ENCODE measurements at regions not wholly inside any gene's neighbourhood (a gene's known extent, or its start where the extent isn't known, plus 50 kb on each side); places are given as distances from the start of the nearest gene placed in this dataset.
"Not testable (repeated sequence)": the region's sequence is repeated elsewhere in the genome, so short reads cannot be mapped to it uniquely, and the experiment has no call there.

DNA sequence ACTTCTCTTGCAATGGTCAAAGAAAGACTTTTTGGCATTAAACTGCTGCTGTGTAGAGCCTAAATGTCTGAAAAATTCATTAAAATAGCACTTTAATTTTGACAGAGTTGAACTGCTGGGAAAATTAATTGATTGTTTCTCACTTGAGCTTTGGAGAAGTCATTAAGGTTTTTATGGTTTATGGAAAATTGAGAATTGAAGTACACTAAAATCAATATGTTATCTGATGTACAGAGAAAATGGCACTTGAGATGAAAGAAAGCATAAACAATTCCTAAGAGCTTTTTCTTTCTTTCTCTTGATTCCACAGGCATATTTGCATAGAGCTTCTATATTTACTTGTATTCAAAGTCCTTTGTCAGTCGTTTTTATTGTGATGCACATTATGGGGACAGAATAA is 188.5 kb upstream of the CAND1 start:
- peaks cover 57% of the 10 kb centered on the region for H3K27me3 Mint-ChIP-seq
- no peak overlapping the region for H3K27ac Mint-ChIP-seq
- H3K4me3 Mint-ChIP-seq: no peak overlapping the region
- peaks cover 20% of the 10 kb centered on the region for H3K4me1 Mint-ChIP-seq (ENCODE audit: low read depth)
- no peaks in the 10 kb centered on the region for H3K9me3 Mint-ChIP-seq
- no peaks in the 10 kb centered on the region for H3K36me3 Mint-ChIP-seq (ENCODE audit: low read depth)
- no peak for DNase-seq

DNA sequence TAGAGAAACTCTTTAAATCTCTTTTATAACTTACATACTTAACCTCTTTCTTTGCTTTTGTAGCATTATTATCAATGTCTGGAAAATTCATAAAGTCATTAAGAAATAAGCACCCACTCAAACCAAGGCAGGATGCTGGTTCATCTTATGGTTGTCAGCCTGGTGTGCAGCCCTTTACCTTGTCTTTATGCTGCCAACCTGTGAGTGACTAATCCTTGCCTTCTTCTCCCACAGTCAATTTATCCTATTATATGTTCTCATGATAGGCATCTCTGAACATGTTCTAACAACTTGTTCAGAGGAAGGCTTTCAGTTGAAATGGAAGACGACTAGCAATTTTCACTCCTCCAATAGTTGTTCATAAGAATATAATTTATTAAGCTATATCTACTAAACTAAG is 186.9 kb upstream of the CAND1 start:
- Mint-ChIP-seq H3K36me3 (ENCODE audit: low read depth) (no peaks in the 10 kb centered on the region), H3K4me3 (no peak overlapping the region), H3K27me3 (peaks cover 50% of the 10 kb centered on the region), H3K27ac (no peak overlapping the region), H3K4me1 (ENCODE audit: low read depth) (peaks cover 15% of the 10 kb centered on the region), H3K9me3 (no peaks in the 10 kb centered on the region)
- no peak for DNase-seq

DNA sequence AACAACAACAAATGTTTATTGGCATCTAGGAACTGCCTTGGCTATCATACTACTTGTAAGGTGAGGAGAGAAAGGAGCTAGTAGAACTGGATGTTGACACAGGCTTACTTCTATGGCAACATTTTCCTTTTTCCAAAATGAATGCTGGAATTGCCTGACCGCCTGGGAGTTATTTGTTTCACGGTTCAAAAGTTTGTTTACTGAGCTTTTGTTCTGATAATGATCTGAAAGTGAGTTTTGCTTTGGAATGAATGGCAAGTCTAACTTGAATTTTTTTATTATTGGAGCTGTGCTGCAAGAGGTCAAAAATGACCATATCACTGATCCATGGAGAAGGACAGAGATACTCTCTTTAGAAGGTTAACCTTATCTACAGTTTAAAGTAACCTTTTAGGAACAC is 183.5 kb upstream of the CAND1 start:
- H3K4me1 Mint-ChIP-seq (ENCODE audit: low read depth): peaks cover 4% of the 10 kb centered on the region

DNA sequence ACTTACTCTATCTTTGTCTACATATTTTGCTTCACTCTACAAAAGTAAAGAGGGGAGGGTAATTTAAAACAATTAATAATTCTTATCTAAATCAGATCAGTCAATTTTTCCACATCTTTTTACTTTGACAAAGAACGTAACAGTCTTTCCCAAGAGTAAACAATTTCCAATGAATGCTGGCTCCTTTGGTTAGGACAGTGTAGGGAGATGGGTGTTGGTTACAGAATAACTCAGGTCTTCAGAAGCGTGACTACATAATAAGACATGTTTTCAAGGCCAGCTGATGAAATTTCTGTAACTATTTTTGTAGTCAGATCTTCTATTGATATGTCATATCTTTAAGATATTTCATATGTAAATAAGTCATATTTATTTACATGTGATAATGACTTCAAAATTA is 183.0 kb upstream of the CAND1 start:
- Mint-ChIP-seq H3K36me3 (ENCODE audit: low read depth) (no peaks in the 10 kb centered on the region), H3K9me3 (no peaks in the 10 kb centered on the region), H3K27me3 (peaks cover 42% of the 10 kb centered on the region), H3K27ac (no peak overlapping the region), H3K4me1 (ENCODE audit: low read depth) (peaks cover 4% of the 10 kb centered on the region), H3K4me3 (no peak overlapping the region)
- DNase-seq: no peak

More for the DNA sequence above, 183.5 kb upstream of the CAND1 start:
- Mint-ChIP-seq H3K27ac (no peak overlapping the region), H3K27me3 (peaks cover 39% of the 10 kb centered on the region), H3K4me3 (no peak overlapping the region), H3K36me3 (ENCODE audit: low read depth) (no peaks in the 10 kb centered on the region), H3K9me3 (no peaks in the 10 kb centered on the region)
- DNase-seq: no peak

DNA sequence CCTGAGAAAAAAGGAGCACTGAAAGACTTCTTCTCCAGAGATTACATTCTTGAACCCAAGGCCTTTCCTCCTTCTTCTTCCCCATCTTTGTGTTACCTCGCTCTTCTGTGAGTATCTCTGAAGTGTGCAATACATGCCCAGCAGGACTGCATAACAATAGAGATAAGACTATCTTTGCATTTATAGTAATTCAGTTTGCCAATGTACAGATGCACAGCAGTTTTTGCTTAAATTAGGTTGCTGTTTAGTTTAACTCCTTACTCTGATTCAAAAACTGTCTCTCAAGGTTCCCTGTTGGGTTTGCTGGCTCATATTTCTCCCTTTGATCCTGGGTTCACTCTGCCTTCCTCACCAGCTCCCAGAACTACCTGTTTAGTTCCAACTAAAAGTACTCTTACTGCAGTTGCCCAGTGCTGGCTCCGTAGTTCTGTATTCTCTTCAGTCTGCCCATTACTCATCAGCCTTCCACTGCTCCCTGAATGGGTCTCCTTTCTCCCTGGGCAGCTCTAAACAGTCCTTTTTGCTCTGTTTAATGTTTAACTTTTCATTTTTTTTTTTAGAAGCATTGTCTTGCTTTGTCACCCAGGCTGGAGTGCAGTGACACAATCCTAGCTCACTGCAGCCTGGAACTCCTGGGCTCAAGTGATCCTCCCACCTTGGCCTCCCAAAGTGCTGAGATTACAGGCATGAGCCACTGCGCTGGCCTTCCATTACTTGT is 180.6 kb upstream of the CAND1 start:
- no peak overlapping the region for H3K4me3 Mint-ChIP-seq
- H3K36me3 Mint-ChIP-seq (ENCODE audit: low read depth): no peaks in the 10 kb centered on the region
- no peak overlapping the region for H3K27ac Mint-ChIP-seq
- H3K4me1 Mint-ChIP-seq (ENCODE audit: low read depth): no peaks in the 10 kb centered on the region
- H3K27me3 Mint-ChIP-seq: peaks cover 42% of the 10 kb centered on the region
- no peak for DNase-seq
- H3K9me3 Mint-ChIP-seq: peaks cover 3% of the 10 kb centered on the region

DNA sequence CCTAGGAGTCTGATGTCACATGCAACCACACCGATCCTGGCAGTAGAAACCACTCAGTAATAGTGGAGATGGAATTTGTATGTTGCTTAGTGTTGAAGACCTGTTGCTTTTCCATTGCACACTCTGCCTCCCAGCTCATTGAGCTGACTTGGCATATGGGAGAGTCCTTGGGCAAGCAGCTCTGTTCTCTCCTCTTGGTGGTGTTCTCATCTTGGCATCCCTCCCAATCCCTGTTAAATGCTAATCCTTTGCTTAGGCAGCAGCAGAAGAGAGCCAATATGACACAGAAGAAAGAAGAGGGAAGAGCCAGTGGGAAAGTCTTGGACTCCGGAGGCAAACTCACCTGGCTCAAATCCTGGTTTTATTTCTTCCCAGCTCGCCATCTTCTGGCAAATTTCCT is 178.0 kb upstream of the CAND1 start:
- peaks cover 23% of the 10 kb centered on the region for H3K27me3 Mint-ChIP-seq
- H3K27ac Mint-ChIP-seq: no peak overlapping the region
- H3K4me1 Mint-ChIP-seq (ENCODE audit: low read depth): no peaks in the 10 kb centered on the region
- no peaks in the 10 kb centered on the region for H3K36me3 Mint-ChIP-seq (ENCODE audit: low read depth)
- no peak overlapping the region for H3K4me3 Mint-ChIP-seq
- DNase-seq: no peak
- H3K9me3 Mint-ChIP-seq: peaks cover 3% of the 10 kb centered on the region

DNA sequence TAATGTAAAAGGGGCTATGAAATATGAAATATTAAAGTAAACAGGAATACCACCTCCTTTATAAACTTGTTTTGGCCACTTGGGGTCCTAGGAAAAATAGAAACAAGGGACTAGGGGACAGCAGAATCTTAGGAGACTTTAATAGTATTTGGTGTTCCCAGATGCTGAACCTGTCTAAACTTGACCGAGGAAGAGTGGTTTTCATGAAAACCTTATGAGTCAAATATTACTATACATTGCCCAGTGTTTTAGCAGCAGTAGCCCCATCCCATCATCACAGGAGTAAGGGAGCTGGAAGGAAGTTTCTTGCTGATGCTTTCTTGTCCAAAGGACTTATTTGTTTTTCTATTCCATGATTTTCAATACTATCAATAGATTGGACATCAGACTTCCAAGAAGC is 177.5 kb upstream of the CAND1 start:
- Mint-ChIP-seq H3K27me3 (peaks cover 23% of the 10 kb centered on the region), H3K9me3 (peaks cover 3% of the 10 kb centered on the region), H3K27ac (no peak overlapping the region), H3K4me3 (no peak overlapping the region), H3K36me3 (ENCODE audit: low read depth) (no peaks in the 10 kb centered on the region), H3K4me1 (ENCODE audit: low read depth) (no peaks in the 10 kb centered on the region)
- DNase-seq: no peak

DNA sequence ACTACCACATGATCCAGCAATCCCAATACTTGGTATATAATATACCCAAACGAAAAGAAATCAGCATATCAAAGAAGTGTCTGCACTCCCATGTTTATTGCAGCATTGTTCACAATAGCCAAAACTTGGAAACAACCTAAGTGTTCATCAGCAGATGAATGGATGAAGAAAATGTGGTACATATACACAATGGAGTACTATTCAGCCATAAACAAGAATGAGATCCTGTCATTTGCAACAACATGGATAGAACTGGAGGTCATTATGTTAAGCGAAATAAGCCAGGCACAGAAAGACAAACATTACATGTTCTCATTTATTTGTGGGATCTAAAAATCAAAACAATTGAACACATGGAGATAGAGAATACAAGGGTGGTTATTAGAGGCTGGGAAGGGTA is 176.2 kb upstream of the CAND1 start:
- not testable (repeated sequence) for DNase-seq; H3K4me1 Mint-ChIP-seq (ENCODE audit: low read depth); H3K27ac Mint-ChIP-seq; H3K4me3 Mint-ChIP-seq; H3K9me3 Mint-ChIP-seq; H3K36me3 Mint-ChIP-seq (ENCODE audit: low read depth)
- H3K27me3 Mint-ChIP-seq: peaks cover 25% of the 10 kb centered on the region

DNA sequence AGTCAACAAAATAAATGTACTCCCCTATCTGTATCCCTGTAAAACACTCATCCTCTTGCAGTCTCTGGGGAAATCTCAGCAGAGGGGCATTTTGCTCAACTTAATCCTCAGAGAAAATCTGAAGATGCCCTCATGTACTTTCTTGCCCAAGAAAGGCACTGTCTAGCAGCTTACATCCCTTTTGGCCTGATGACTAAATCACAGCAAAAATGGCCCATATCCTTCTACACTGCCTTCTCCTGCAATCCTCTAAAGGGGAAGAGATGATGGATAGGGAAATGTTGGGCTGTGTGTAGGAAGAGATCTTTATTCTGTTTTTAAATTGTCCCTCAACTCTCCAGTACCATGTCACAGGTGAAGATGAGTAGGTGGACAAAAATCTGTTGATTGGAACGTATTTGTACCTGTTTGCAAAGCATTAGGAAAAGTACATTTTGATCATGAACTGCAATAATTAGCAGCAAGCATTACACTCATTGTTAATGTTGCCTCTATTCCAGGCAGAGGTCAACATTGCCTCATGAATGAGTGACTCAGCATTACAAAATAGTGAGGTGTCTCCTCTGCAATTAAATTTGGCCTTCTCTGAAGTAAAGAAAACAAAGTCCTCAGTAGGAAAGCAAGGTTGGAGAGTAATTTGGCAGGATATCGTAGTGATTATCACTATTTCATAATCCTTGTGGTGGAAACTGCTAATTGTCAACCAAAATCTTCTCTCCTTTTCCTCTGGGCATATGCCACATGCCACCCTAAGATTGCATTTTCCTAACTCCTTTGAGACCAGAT is 172.4 kb upstream of the CAND1 start:
- no peak for DNase-seq
- Mint-ChIP-seq H3K36me3 (ENCODE audit: low read depth) (no peaks in the 10 kb centered on the region), H3K27ac (no peak overlapping the region), H3K4me1 (ENCODE audit: low read depth) (no peaks in the 10 kb centered on the region), H3K4me3 (no peak overlapping the region), H3K9me3 (peaks cover 3% of the 10 kb centered on the region), H3K27me3 (peaks cover 11% of the 10 kb centered on the region)

DNA sequence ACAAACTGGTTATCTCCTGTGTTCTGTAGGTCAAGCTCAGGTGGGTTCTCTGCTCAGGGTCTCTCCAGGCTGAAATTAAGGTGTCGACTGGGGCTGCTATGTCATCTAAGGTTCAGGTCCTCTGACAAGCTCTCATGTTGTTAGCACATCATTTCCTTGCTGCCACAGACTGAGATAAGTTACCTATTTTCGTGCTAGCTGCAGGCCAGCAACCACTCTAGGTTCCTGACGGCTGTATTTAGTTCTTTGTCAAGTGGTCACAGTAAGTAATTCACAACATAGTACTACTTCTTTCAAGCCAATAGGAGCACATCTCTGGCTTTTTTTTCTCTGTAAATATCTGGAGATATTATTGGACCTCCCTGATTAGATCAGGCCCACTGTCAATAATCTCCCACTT is 169.3 kb upstream of the CAND1 start:
- Mint-ChIP-seq H3K36me3 (ENCODE audit: low read depth) (no peaks in the 10 kb centered on the region), H3K9me3 (no peaks in the 10 kb centered on the region), H3K4me1 (ENCODE audit: low read depth) (no peaks in the 10 kb centered on the region), H3K4me3 (no peak overlapping the region), H3K27me3 (peaks cover 5% of the 10 kb centered on the region), H3K27ac (no peak overlapping the region)
- no peak for DNase-seq

DNA sequence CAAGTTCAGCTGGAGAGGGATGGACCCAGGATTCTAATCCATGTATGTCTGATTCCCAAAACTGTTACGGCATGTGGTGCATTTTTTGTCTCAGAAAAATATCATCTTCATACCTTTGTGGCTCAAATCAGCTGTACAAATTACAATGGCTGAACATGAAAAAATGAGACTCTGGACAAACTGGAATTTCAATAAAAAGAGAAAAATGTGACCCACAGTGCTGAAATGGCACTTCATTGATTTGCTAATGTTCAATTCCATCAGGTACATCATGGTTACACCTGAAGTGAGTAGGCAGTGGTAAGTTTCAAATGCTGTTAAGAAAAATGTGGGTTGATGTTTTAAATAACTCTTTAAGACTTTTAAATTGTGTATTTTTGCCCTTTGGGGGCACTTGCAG is 165.6 kb upstream of the CAND1 start:
- Mint-ChIP-seq H3K27me3 (peaks cover 7% of the 10 kb centered on the region), H3K27ac (no peak overlapping the region), H3K9me3 (peaks cover 22% of the 10 kb centered on the region), H3K4me1 (ENCODE audit: low read depth) (no peaks in the 10 kb centered on the region), H3K36me3 (ENCODE audit: low read depth) (no peaks in the 10 kb centered on the region), H3K4me3 (no peak overlapping the region)
- no peak for DNase-seq

DNA sequence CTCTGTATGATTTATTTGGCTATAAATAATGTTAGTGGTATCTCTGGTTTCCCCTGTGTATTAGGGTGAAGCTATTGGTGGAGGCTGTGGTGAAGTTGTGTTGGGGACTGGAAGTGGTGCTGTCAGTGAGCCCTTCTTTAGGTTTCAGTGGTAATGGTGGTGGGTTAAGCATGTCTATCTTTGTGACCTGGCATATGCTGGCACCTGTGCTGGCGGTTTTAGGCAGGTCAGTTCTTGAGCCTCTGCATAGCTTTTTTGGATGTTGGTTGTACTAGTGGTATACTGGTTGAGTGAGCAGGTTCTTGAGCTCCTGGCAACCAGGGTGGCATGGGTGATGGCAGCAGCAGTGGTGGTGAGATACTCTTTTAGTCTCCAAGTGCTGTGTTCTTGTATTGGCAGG is 161.9 kb upstream of the CAND1 start:
- H3K27me3 Mint-ChIP-seq: peaks cover 22% of the 10 kb centered on the region
- no peaks in the 10 kb centered on the region for H3K4me1 Mint-ChIP-seq (ENCODE audit: low read depth)
- no peak overlapping the region for H3K4me3 Mint-ChIP-seq
- no peaks in the 10 kb centered on the region for H3K36me3 Mint-ChIP-seq (ENCODE audit: low read depth)
- no peak for DNase-seq
- peaks cover 22% of the 10 kb centered on the region for H3K9me3 Mint-ChIP-seq
- no peak overlapping the region for H3K27ac Mint-ChIP-seq

DNA sequence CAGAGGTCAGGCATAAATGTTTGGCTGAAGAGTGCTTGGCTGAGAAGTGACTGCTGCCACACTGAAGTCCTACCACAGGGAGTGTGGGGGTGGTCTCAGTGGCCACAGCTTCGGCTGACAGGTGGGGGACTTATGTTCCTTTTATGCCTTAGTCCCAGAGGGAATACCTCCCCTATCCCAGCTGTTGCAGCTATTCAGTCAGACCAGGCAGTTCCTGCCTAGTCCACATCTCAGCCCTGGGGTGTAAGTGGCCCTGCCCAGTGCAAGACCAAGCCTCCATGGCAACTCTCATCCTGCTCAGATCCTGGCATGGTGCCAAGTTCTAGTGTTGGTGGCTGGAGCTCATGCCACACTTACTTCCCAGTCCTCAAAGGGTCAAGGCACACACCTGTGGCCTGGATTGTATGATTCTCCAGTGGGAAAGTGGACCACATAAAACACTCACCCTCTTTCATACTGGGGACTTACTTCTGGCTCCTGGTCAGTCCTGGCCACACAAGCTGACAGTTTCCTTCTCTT is 161.3 kb upstream of the CAND1 start:
- Mint-ChIP-seq H3K27ac (no peak overlapping the region), H3K9me3 (peaks cover 22% of the 10 kb centered on the region), H3K4me3 (no peak overlapping the region)

DNA sequence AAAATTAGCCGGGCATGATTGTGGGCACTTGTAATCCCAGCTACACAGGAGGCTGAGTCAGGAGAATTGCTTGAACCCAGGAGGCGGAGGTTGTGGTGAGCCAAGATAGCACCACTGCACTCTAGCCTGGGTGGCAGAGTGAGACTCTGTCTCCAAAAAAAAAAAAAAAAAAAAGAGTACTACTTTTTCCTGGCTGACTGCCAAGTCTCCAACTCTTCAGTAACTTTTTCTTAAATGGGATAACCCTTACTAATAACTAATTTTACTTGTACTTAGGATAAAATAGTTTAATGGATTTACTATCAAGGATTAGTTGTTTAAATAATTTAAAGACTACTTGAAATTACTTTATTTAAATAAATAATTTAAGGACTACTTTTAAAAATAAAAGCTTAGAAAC is 158.8 kb upstream of the CAND1 start:
- H3K27me3 Mint-ChIP-seq: peaks cover 24% of the 10 kb centered on the region
- H3K36me3 Mint-ChIP-seq (ENCODE audit: low read depth); DNase-seq; H3K27ac Mint-ChIP-seq; H3K4me1 Mint-ChIP-seq (ENCODE audit: low read depth); H3K4me3 Mint-ChIP-seq: not testable (repeated sequence)
- peaks cover 21% of the 10 kb centered on the region for H3K9me3 Mint-ChIP-seq

More for the DNA sequence above, 161.3 kb upstream of the CAND1 start:
- Mint-ChIP-seq H3K4me1 (ENCODE audit: low read depth) (no peaks in the 10 kb centered on the region), H3K27me3 (peaks cover 22% of the 10 kb centered on the region), H3K36me3 (ENCODE audit: low read depth) (no peaks in the 10 kb centered on the region)
- DNase-seq: no peak

DNA sequence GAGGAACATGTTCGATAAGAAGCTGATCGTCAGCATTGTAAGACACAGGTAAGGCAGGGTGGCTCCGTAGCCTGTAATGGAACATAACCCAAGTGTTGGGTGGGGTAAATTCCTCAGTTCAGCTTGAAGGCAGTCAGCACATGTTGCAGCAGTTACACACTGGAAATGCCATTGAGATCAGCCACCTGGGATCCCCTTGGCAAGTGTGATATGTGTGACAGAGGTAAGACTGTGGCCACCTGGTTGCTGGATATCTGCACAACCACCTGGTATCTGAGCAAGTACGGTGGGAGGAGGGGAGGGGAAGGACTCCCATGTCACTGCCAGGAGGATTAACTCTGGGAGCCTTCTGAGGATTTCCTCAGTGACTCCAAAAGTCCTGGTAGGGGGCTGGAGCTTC is 158.0 kb upstream of the CAND1 start:
- no peak overlapping the region for H3K27ac Mint-ChIP-seq
- no peaks in the 10 kb centered on the region for H3K4me1 Mint-ChIP-seq (ENCODE audit: low read depth)
- DNase-seq: no peak
- H3K4me3 Mint-ChIP-seq: no peak overlapping the region
- no peaks in the 10 kb centered on the region for H3K36me3 Mint-ChIP-seq (ENCODE audit: low read depth)
- H3K27me3 Mint-ChIP-seq: peaks cover 26% of the 10 kb centered on the region
- H3K9me3 Mint-ChIP-seq: peaks cover 13% of the 10 kb centered on the region

All from activated T-cell treated with anti-CD3 and anti-CD28 coated beads, Interleukin-2, amount 50 U/mL, for 24 hours (primary cell).